ENCODE measurements at regions not wholly inside any gene's neighbourhood (a gene's known extent, or its start where the extent isn't known, plus 50 kb on each side); places are given as distances from the start of the nearest gene placed in this dataset.

DNA sequence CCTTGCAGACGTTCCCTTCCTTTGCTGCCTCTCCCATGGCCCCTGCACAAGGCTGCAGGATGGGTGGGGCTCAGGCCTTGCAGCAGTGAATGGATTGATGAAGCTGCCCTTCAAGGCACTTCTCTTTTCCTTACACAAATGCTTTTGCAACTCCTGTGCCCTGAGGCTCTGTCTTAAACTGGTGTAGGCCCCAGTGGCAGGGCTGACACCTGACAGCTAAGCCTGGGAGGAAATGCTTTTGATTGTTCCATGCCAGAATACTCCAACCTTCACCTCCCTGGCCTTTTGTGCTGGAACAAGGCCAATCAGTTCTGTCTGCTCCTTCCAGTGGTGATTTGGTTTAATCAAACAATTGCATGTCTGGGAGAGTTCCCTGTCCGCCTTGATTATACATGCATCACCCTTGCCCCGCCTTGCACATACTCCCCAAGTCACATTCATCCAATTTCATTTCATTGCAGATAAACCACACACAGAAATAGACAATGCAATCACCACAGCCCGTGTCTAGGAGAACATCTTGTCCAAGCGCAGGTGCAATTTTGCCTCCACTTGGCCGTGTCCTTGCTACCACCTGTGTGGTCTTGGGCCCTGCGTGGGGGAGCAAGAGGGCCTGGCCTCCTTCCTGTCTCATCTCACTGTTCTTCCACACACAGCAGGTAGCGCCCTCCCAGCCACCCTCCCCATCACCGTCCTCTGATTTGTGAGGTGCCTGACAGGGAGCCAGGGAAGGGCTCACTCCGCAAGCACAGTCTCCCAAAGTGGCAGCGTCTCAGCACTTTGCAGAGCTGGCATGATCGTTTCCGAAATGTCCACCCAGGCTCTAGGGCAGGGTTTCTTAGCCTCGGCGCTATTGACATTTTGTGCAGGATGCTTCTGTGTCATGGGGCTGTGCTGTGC, 120.4 kb downstream of the CDH26 start:
- Mint-ChIP-seq H3K27ac (ENCODE audit: unreplicated experiment) (no peak overlapping the region), H3K9me3 (no peaks in the 10 kb centered on the region), H3K36me3 (ENCODE audit: low read depth) (no peaks in the 10 kb centered on the region), H3K27me3 (ENCODE audit: low read depth) (peaks cover 5% of the 10 kb centered on the region), H3K4me3 (no peak overlapping the region), H3K4me1 (peaks cover 10% of the 10 kb centered on the region)
- TF ChIP-seq, protein P1, sequence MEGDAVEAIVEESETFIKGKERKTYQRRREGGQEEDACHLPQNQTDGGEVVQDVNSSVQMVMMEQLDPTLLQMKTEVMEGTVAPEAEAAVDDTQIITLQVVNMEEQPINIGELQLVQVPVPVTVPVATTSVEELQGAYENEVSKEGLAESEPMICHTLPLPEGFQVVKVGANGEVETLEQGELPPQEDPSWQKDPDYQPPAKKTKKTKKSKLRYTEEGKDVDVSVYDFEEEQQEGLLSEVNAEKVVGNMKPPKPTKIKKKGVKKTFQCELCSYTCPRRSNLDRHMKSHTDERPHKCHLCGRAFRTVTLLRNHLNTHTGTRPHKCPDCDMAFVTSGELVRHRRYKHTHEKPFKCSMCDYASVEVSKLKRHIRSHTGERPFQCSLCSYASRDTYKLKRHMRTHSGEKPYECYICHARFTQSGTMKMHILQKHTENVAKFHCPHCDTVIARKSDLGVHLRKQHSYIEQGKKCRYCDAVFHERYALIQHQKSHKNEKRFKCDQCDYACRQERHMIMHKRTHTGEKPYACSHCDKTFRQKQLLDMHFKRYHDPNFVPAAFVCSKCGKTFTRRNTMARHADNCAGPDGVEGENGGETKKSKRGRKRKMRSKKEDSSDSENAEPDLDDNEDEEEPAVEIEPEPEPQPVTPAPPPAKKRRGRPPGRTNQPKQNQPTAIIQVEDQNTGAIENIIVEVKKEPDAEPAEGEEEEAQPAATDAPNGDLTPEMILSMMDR (conservative IDR thresholded peaks at IDR 0.05), result no peak
- DNase-seq (ENCODE audit: low read depth, low spot score), result no peak

DNA sequence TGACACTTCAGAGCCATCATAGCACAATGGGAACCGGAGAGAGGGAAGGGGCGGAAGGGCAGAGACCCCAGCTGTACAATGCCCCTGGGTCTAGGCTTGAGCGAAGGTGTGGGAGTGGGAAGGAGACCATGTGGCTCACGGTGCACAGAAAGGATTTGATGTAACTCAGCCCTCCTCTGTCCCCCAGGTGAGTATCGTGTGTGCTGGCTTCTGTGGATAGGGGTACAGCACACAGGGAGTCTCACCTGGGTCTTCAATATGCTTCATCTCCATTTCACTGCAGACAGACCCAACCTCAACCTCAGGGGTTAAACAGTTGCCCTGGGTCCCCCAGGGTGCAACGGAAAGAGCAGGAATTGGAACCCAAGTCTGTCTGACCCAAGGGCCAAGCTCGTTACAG, 122.2 kb downstream of the CDH26 start:
- TF ChIP-seq, protein P1 (conservative IDR thresholded peaks at IDR 0.05), result no peak
- peaks cover 9% of the 10 kb centered on the region for H3K27me3 Mint-ChIP-seq (ENCODE audit: low read depth)
- no peak overlapping the region for H3K27ac Mint-ChIP-seq (ENCODE audit: unreplicated experiment)
- no peaks in the 10 kb centered on the region for H3K9me3 Mint-ChIP-seq
- no peak for DNase-seq (ENCODE audit: low read depth, low spot score)
- H3K4me1 Mint-ChIP-seq, result peaks cover 10% of the 10 kb centered on the region
- H3K4me3 Mint-ChIP-seq, result no peak overlapping the region
- H3K36me3 Mint-ChIP-seq (ENCODE audit: low read depth), result no peaks in the 10 kb centered on the region

DNA sequence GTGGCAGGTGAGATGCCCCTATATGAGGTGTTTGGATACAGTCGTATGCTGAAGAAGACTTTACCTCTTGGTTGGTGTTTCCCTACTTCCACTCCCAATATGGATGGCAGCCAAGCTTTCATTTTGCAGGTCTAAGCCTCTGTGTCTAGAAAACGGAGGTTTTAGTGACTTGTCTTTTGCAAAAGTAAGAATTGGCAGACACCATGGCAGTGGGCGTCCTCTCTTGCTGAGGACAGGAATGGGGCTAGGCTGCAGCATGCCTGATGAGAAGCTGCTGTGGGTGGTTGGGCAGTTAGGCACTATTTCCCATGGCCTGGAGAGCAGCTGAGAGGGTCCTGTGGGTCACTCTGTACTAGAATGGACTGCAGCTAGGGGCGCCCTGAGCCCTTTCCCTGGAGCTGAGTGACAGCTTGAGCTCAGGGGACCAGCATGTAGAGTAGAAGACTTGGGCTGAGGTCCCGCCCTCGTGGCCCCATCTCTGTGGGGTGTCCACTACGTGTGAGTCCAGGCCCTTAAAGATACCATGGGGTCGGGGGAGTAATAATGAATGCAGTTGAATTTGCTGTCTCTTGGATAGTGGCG, 127.4 kb downstream of the CDH26 start:
- DNase-seq (ENCODE audit: low read depth, low spot score), result no peak
- Mint-ChIP-seq H3K4me3 (no peak overlapping the region), H3K4me1 (no peaks in the 10 kb centered on the region), H3K36me3 (ENCODE audit: low read depth) (no peaks in the 10 kb centered on the region), H3K27me3 (ENCODE audit: low read depth) (peaks cover 9% of the 10 kb centered on the region), H3K27ac (ENCODE audit: unreplicated experiment) (no peak overlapping the region), H3K9me3 (no peaks in the 10 kb centered on the region)
- TF ChIP-seq, protein P1 (conservative IDR thresholded peaks at IDR 0.05), result no peak

DNA sequence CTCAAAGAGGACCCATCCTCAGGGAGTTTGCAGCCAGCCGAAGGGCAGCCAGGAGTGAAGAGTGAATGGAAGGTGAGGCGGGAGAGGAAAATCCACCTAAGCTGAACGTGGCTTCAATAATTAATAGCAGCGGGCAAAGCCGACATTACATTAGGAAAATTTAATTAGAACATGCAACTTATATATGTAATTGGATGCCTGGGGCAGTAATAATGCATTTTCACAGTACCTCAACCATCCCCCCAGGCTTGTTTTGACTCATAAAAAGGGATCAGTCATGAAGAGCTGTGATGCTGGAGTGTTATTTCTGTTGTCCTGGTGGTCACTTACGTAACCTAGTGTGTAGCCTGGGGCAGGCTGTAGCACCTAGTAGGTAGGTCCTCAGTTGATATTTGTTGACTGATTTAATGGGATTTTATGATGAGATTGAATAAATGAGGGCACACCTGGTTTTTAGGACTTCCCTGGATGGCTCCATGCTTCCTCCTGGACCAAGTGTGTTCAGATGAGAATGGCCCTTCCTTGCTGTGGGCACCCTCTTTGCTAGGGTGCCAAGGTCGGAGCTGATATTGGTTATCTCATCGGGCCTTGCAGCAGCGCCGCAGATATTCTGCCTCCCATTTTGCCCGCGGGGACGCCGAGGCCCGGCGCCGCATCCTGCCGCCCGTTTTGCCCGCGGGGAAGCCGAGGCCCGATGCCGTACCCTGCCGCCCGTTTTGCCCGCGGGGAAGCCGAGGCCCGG, 128.8 kb downstream of the CDH26 start:
- TF ChIP-seq, protein P1 (conservative IDR thresholded peaks at IDR 0.05), result no peak
- Mint-ChIP-seq H3K27me3 (ENCODE audit: low read depth) (peaks cover 4% of the 10 kb centered on the region), H3K4me1 (no peaks in the 10 kb centered on the region), H3K27ac (ENCODE audit: unreplicated experiment) (no peak overlapping the region), H3K4me3 (no peak overlapping the region), H3K36me3 (ENCODE audit: low read depth) (no peaks in the 10 kb centered on the region), H3K9me3 (peaks cover 5% of the 10 kb centered on the region)
- DNase-seq (ENCODE audit: low read depth, low spot score), result no peak

DNA sequence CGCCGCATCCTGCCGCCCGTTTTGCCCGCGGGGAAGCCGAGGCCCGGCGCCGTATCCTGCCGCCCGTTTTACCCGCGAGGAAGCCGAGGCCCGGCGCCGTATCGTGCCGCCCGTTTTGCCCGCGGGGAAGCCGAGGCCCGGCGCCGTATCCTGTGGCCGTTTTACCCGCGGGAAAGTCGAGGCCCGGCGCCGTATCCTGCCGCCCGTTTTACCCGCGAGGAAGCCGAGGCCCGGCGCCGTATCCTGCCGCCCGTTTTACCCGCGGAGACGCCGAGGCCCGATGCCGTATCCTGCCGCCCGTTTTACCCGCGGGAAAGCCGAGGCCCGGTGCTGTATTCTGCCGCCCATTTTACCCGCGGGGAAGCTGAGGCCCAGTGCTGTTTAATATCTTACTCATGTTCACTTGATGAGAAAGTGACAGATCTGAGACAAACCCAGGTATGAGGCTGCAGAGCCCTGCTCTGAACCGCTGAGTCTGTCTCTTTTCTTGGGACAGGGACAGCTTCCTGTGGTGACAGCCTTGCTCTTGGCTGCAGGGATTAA, 129.4 kb downstream of the CDH26 start:
- no peak overlapping the region for H3K27ac Mint-ChIP-seq (ENCODE audit: unreplicated experiment)
- H3K9me3 Mint-ChIP-seq, result peaks cover 6% of the 10 kb centered on the region
- TF ChIP-seq, protein P1 (conservative IDR thresholded peaks at IDR 0.05), result no peak

More for the DNA sequence above, 129.4 kb downstream of the CDH26 start:
- no peak overlapping the region for H3K4me3 Mint-ChIP-seq
- H3K36me3 Mint-ChIP-seq (ENCODE audit: low read depth), result no peaks in the 10 kb centered on the region
- DNase-seq (ENCODE audit: low read depth, low spot score), result no peak
- H3K4me1 Mint-ChIP-seq, result no peaks in the 10 kb centered on the region
- peaks cover 4% of the 10 kb centered on the region for H3K27me3 Mint-ChIP-seq (ENCODE audit: low read depth)

Measured in neural crest cell (in vitro differentiated cells).